ENCODE measurements at regions not wholly inside any gene's neighbourhood (a gene's known extent, or its start where the extent isn't known, plus 50 kb on each side); places are given as distances from the start of the nearest gene placed in this dataset.
"Not testable (repeated sequence)": the region's sequence is repeated elsewhere in the genome, so short reads cannot be mapped to it uniquely, and the experiment has no call there.

DNA sequence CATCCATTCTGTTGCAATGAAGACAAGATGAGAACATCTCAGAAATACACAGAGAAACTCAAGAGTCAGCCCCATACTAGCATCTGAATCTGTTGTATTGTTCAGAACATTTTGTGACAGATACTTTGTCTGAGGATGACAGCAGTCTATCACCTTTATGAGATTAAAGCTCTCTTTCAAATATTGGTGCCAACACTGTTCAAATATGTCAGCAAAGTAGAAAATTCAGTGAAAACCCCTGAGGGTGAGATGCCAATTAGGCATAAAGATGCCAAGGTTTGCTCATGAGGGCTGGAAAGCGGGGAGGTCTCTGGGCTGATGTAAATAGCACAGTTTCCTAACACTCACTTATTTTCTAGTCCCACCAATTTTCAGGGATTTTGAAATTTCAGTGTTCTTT is 1054.2 kb upstream of the CRIM1 start:
- ATAC-seq (no peak), DNase-seq (no peak)

DNA sequence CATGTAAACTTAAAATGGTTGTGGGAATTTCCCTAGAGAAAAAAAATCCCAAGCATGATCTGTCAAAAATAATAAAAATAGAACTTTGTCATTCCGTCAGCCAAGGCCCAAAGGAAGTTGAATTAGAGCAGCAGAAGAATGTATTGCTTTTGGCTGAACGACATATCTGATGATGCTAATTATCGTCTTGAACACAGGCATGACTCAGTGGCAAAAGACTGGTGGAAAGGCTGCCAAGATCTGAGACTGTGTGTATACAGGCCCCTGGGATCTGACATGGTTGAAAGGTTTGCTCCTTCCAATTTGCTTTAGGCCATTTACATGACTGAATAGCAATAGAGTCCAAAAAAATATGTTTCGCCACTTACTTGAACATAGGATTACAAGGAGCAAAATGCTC is 1057.1 kb upstream of the CRIM1 start:
- ATAC-seq (no peak), DNase-seq (no peak)

DNA sequence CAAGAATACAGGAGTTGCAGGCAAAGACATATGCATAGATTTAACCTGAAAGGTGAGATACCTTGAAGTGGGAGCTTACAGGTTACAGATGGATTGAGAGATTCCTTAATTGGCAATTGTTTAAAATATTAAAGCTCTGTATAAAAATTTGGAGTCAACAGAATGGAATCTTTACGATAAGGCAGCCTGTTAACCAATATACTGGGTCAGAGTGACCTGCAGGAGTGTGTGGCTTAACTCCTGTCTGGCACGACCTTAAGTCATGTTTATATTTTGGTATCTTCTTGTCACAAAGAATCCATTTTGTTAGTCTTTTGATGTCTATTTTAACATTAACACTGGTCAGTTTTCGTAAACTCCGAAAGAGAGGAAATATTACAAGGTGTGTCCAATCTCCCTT is 1058.2 kb upstream of the CRIM1 start:
- DNase-seq (no peak), ATAC-seq (no peak)

DNA sequence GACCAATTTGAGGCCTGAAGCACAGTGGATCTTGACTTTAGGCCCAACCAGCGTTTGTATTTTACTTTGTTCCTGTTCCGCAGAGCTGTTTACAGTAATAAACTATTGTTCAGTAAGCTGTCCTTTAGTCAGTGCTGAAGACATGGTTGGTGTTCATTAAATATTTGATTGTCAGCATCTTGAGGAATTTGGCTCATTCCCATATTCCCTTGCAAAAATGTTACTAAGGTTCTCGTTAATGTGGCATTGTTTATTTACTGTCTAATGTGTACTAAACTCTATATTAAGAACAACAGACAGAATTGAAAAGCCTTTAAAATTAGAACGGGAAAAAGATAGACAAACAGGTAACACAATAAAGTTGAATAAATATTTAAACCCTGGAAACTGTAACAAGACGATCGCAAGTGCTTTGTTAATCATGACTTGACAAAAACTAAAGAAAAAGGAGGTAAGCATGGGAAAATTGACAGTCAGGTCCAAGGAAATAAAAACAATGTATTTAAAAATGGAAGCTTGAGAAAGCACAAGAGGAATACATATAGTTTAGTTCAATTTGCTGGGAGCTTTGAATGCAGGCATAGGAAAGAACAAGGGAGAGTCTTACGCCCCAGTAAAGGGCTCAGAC is 1060.8 kb upstream of the CRIM1 start:
- DNase-seq = no peak
- no peak for ATAC-seq

DNA sequence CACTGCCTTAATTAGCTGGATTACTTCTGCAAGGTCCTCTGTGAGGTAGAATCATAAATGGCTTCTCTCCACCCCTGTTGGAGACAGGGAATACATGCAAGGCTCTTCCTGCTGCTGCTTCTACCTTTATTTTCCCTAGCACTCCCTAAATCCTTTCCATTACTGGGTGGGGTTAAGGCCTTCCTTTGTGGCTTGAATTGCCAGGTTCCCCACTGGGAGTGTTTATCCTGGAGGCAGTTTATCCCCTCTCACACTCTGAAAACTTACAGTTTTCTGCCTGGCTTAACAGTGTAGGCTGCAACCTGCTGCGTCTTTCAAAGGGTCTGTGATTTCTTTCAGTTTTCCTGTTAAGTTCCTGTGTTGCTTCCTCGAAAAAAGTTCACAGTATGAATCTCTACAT is 1062.3 kb upstream of the CRIM1 start:
- DNase-seq (no peak), ATAC-seq (no peak)

DNA sequence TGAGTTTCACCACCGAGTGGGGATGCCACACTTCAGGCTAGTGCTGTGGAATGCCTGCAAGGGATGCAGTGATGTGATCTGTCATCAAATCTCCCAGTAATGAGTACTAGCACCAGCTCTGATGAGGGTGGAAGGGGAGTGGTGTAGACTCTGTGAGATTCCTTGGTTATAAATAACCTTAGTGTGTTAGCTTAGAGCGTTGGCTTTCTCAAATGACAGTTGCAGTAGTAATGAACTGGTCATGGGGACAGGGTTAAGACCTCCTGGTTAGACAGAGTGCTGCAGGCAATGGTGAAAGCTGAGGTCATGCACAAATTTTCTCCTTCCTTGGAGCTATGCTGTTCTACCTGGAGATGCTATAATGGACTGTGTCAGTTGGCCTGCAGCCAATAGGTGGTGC is 1063.4 kb upstream of the CRIM1 start:
- no peak for ATAC-seq
- DNase-seq = no peak

DNA sequence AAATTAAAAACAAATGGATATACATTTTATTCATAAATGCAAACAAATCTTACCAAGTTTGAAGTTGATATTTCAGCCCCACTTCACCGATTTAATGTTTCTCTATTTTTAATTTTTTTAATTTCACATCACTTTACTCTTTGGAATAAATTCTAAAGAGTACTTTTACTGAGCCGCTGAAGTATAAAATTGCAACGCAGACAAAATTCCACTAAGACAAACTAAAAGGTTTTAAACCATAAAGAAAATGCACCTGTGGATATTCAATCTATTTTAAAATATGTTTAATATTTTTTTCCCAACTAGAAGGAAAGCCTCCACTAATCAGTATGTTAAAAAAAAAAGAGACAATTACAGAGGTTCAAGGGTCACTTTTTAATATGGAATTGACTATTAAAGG is 1073.9 kb upstream of the CRIM1 start:
- ATAC-seq (no peak), DNase-seq (no peak)

DNA sequence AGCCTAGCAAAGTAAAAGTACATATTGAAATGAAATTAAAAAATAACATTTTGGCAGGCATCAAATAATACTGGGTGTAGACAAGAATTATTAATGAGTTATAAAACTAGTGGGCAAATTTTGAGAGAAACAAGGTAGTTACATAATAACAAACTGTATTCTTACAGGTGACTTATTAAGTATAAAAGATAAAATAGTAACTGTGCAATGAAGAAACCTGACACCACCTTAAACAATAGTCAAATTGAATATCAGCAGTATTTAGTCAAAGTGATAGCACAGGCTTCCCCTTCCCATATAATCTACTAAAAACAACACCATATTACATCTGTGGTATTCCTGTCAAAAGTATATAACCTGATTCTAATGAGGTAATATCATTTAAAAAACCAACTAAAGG is 1099.8 kb upstream of the CRIM1 start:
- ATAC-seq (no peak), DNase-seq (no peak)

DNA sequence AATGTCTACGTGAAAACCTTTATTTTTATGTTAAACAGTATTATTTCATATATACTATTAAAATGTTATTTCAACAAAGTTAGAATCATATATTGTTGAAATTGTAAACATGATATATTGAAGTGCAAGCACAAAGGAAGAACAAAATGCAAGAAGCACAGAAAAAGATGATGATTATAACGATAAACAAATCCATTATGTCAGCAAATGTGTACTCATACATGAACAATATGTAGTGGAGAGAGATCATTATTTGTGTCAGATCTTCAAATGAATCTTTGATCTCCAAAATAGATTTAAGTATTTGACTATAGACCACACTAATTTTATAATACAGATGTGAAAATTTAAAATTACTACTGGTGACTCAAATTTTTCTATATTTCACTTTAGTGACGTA is 1104.4 kb upstream of the CRIM1 start:
- ATAC-seq = no peak
- DNase-seq = no peak

DNA sequence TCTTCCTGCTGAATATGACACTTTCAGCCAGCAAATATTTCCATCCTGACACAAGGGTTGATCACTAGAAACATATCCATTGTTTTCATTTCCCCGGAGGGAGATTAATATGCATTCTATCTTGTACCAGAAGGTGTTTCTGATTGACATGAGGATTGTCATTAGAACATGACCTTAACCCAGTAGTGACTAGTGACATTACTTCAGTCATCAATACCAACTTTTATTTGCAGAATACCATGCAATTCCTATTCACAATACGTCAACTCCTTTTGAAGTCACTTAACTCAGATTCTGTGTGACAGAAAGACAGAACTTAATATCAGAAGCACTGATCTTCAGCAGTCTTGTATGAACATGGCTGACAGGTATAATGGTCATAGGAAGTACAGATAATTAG is 1108.9 kb upstream of the CRIM1 start:
- ATAC-seq (no peak), DNase-seq (no peak)

DNA sequence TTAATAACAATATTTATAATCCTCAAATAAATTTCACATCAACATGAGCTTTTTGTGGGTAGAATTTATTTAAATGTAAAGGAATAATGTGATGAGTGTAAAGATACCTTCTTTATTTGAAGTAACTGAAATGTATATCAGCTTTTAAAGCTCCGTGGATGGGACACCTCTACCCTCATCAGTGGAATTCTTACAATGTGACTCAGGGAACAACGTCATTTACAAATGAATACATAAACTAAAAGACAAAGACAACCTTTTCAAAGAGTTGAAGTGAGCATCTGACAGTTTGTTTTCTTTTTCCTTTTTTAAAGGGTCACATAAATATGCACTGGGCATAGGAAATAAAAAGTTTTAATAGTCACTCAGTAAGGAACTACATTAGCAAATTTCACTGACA is 1127.0 kb upstream of the CRIM1 start:
- DNase-seq (no peak), ATAC-seq (no peak)

DNA sequence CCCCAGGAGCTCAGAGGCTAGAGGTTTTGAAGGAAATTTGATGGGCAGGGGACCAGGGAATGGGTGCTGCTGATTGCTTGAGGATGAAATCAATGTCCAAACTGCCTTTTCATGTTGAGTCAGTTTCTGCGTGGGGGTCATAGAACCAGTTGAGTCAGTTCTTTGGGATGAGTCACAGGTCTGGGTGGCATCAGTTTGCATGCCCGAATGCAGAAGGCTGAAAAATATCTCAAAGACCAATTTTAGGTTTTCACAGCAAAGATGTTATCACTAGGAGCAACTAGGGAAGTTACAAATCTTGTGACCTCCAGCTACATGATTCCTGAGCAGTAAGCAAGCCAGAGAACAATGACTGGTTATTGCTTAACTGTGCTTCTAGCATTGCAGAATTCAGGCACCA is 1135.1 kb upstream of the CRIM1 start:
- ATAC-seq = no peak
- no peak for DNase-seq

DNA sequence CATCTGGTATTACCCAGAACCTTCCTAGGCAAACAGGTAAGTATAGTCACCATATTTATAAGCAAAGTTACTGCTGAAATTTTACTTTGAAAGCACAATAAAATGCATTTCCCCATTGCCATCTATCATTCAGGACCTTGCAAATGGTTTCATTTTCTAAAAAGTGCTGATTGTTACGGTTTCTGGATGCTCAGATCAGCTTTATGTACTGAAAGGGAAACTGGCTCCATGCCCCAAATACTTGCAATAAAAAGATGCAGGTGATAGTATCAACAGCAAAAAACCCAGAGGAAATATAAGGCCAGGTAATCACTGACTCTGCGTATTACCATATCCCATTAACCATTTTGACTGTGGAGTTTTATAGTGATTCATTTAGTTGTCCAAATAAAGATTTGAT is 1150.7 kb upstream of the CRIM1 start:
- ATAC-seq (no peak), DNase-seq (no peak)

DNA sequence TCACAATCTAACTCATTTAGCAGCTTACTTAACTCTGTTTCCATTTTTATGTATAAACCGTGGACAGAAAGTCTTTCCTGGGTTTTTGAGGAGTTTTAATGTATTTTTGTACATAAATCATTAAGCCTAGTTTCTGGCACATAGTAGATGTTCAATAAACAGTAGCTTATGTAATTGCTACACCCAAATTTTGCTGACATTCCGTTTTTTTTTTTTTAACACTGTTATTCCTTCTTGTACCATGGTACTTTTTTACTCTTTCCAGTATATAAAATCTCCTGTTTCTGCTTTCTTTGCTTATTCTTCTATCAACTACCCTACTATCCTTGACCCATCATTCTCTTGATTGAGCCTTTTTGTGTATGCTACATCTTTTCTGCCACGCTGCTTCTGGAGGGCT is 1151.3 kb upstream of the CRIM1 start:
- DNase-seq = no peak

DNA sequence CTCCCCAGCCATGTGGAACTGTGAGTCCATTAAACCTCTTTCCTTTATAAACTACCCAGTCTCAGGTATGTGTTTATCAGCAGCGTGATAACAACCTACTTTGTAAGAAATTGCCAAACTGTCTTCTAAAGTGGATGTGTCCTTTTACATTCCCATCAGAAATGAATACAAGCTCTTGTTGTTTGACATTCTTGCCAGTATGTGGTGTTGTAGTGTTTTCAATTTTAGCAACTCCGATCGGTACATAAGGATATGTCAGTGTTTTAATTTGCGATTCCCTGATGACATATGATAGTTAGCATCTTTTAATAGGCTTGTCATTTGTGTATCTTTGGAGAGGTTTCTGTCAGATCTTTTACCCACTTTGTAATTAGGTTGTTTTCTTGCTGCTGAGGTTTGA is 1156.3 kb upstream of the CRIM1 start:
- ATAC-seq = no peak
- DNase-seq = no peak

More for the DNA sequence above, 1151.3 kb upstream of the CRIM1 start:
- ATAC-seq = no peak

DNA sequence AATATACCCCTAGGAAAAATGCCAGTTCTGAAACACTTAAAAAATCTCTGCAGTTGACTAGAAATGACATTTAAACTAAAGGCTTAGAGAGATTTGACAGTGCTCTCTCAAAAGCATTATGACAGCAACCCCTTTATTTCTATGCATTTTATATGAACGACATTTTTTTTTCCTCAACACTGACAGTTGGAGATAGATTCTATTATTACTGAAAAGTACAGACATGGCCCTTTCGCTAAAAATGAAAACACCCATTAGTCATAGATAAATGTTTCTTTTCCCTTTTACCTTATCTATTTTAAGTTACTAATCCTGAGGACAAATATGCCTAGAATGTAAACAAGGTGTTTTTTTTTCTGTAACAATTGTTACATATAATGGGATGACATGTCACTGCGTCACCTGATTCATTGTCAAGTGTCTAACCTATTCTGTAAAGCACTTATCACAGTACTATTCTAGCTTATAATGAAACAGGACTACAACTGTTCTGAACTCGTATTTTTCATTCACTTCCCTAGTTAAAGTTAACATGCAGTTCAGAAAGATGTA is 1169.6 kb upstream of the CRIM1 start:
- no peak for ATAC-seq

DNA sequence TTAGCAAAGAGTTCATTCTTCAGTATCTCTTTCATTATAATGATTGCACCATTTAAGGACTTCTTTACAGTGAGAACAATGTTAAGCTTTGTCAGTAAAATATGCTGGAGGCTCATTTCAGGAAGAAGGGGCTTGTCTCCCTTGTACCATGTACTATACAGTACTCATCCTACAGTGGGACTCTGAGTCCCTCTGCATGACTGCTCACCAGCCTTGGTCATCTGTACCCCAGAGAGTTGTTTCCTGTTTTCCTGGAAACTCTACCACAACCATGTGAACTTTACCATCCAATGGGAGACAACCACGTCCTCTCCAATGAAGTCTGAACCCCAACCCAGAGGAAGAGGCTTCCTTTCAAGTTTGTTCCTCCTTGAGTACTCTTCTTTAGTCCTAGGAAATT is 1171.1 kb upstream of the CRIM1 start:
- ATAC-seq (no peak), DNase-seq (no peak)

More for the DNA sequence above, 1169.6 kb upstream of the CRIM1 start:
- no peak for DNase-seq

DNA sequence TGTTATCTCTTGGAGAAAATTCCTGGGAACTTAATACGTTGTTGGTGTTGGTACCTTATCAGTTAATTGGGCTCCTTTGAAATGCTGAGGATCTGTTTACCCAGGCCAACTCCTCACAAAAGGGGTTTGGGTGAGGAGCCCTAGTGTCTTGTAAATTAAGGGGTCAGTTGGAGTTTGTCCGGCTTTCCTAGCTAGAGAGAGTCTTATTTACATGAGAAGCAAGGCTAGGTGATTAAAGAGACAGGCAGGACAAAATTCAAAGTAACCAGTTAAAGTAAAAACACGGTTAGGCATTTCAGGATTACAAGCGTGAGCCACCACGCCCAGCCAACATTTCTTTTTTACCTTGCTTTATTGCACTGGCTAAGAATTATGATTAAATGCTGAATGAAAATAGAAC is 1178.9 kb upstream of the CRIM1 start:
- ATAC-seq, DNase-seq: not testable (repeated sequence)

DNA sequence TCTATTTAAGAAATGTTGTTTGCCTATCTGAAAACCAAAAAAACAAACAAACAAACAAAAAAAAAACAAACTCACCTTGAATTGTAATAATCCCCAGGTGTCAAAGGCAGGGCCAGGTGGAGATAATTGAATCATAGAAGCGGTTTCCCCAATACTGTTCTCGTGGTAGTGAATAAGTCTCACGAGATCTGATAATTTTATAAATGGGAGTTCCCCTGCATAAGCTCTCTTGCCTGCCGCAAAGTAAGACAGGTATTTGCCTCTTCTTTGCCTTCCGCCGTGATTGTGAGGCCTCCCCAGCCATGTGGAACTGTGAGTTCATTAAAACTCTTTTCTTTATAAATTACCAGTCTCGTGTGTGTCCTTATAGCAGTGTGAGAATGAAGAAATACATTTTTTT is 1180.7 kb upstream of the CRIM1 start:
- DNase-seq (no peak), ATAC-seq (no peak)

DNA sequence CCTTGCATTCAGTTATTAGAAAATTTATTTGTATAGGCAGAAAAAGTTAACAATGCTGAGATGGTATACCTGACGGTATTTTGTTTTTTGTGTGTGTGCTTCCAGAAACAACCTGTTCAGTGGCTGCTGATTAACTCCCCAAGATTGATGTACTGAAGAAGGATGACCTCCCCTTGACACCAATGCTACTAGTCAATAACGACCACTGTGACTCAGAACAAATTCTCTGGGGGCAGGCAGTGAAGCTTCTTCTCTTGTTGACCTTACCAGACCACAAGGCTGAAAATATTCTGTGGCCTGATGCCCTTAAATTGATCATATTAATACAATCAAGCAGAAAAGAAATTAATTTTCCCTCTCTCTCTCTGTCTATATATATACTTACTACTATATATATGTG is 1182.9 kb upstream of the CRIM1 start:
- DNase-seq = no peak
- no peak for ATAC-seq

DNA sequence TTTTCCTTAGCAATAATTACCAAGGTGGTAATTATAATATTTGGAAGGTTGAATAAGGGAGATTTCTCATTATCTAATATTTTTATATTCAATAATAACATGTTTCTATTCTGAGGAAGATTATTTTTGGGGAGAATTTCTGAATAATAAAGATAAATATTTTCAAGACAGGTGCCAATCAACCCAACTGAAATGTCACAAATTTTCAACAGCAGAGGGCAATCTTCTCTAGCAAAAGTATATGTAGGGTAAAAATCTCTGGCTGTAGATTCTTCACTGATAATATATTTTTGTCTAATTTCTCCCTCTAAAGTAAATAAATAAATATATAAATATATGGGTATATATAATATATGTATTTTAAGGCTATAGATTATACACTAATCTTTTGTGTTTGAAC is 1187.2 kb upstream of the CRIM1 start:
- DNase-seq = no peak
- ATAC-seq = no peak

DNA sequence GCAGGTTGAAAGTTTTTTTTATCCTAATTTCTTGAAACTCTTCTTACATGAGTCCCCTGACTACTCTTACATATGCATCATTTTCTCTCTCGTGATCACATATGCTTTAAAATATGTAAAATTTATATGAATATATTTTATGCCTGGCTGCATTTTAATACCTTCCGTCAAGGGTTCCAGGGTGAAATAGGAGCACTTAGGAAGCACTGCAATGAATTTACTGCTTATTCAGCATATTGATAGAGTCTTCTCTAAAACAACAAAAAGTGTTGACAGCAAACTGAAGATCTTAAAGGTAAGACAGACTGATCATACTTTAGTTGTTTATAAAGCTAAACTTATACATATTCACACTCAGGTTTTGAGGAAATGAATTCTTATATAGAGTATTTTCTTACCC is 1191.6 kb upstream of the CRIM1 start:
- no peak for ATAC-seq

DNA sequence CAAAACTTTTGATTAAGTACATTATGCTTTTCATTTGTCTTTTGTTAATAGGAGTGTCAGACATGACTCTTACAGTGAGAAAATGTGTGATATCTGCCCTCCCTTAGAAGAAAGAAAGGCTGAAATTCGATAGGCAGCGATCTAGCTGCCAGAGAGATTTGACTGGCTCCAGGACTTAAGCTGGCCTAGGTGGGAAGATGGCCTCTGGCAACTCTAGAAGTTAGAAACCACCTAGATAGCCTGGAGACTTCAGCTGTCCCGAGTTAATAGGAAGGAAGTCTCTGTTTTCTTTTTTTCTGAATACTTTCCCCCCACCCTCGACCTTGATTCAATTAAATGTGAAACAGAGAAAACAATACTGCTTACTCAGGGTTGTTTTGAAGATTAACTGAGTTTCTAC is 1194.7 kb upstream of the CRIM1 start:
- ATAC-seq (no peak), DNase-seq (no peak)

More for the DNA sequence above, 1191.6 kb upstream of the CRIM1 start:
- no peak for DNase-seq

DNA sequence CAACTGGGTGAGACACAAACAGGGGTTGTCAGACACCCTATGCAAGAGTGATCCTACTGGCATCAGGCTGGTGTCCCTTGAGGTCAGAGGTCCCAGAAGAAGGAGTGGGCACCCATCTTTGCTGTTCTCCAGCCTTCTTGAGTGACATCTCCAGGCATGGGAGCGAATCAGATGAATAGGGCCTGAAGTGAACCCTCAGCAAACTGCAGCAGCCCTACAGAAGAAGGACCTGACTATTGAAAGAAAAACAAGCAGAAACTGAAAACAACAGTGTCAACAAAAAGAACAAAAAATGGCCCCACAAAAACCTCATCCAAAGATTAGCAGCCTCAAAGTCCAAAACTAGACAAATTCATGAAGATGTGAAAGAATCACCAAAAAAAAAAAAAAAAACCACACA is 1229.7 kb upstream of the CRIM1 start:
- DNase-seq (no peak), ATAC-seq (no peak)

DNA sequence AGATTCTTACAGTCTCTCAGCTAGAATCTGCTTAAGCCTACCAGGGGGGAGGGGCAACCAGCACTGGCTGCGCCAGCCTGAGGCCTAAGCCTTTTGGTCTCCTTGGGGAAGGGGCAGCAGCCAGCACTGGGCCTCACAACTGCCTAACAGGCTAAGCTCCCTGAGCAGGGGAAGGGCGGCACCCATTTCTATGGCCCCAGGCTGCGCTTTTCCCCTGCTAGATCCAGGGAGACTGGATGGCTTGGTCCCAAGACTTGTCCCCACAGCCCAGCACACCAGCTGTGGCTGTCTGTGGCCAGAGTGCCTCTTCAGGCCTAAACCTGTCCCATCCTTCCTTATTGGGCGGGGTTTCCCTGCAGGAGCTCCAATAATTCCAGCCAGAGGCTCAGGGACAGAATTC is 1230.3 kb upstream of the CRIM1 start:
- no peak for DNase-seq

More for the DNA sequence above, 1230.3 kb upstream of the CRIM1 start:
- ATAC-seq = no peak
